Amygdala (tissue), 56 donors: ENCODE measurements at regions not wholly inside any gene's neighbourhood (a gene's known extent, or its start where the extent isn't known, plus 50 kb on each side); places are given as distances from the start of the nearest gene placed in this dataset.

Experiments used
- DNase-seq, 56 donors: peaks; one replicate each; lab custom pipeline; 2025; lab: John Stamatoyannopoulos, UW

- DNase-seq, result no peak
Measured at GRCh38 chr7:155867734-155868400, 55.6 kb upstream of the SHH start.

- DNase-seq, result no peak
Measured at GRCh38 chr7:155867280-155867679, 55.0 kb upstream of the SHH start.

GRCh38 chr7:155865830-155866525 is 53.7 kb upstream of the SHH start:
- DNase-seq, result no peak

GRCh38 chr7:155864991-155865690 is 52.9 kb upstream of the SHH start:
- DNase-seq, result no peak

- no peak for DNase-seq
Measured at GRCh38 chr7:155864271-155864985, 52.2 kb upstream of the SHH start.

- DNase-seq, result no peak
Measured at GRCh38 chr7:155863721-155864151, 51.5 kb upstream of the SHH start.

GRCh38 chr7:155862123-155862892 is 50.0 kb upstream of the SHH start:
- no peak for DNase-seq
